Heart left ventricle (tissue), 13 donors: ENCODE measurements at regions not wholly inside any gene's neighbourhood (a gene's known extent, or its start where the extent isn't known, plus 50 kb on each side); places are given as distances from the start of the nearest gene placed in this dataset.

Experiments used
- POLR2A ChIP-seq, 2 donors: fragments of 450-650 bp; IDR thresholded peaks; one replicate each; pipeline ENCODE4 v1.6.1; 2017; ENCODE audit warnings: antibody characterized with exemption in 2 of 2, mild to moderate bottlenecking in 2 of 2, moderate library complexity in 2 of 2
- TF ChIP-seq, protein P1 (sequence below), 12 donors: fragments of 200-600 bp; sonication (generic) in 4 of 12; IDR thresholded peaks; one replicate each; pipeline versions ENCODE4 v1.5.0 to v1.8.0; 2018 to 2022; ENCODE audit warnings: antibody characterized with exemption in 12 of 12, mild to moderate bottlenecking in 5 of 12
- donor health status: ischemic (EF 13 %, LVEDD 7.1; RV severe dilation, severe dysfunction).
- donor health status: DM: no; HTN: yes; CAD: no.
- donor health status: DM: no; HTN: no; CAD: no.
- donor health status: ischemic (EF 25% LVEDD 6.9; RV normal size, moderate dysfunction).
- donor health status: ischemic (EF 25% LVEDD 5.7; RV mildly dilated, moderate dysfunction).
- donor health status: ischemic (EF 35%, LVEDD 5.7; RV mildly dilated, moderate dysfunction).
- donor health status: nonischemic (EF 11% LVEDD 7.7; RV severe dilation, severe dysfunction).
- donor health status: DM: yes; HTN: yes; CAD: no.
- donor health status: PGD.
- donor health status: ischemic (EF 29% LVEDD 5.4; RV normal size, mild dysfunction).
- donor health status: nonischemic (EF 23%, LVEDD 6.1; RV moderate dilation, normal function).

DNA sequence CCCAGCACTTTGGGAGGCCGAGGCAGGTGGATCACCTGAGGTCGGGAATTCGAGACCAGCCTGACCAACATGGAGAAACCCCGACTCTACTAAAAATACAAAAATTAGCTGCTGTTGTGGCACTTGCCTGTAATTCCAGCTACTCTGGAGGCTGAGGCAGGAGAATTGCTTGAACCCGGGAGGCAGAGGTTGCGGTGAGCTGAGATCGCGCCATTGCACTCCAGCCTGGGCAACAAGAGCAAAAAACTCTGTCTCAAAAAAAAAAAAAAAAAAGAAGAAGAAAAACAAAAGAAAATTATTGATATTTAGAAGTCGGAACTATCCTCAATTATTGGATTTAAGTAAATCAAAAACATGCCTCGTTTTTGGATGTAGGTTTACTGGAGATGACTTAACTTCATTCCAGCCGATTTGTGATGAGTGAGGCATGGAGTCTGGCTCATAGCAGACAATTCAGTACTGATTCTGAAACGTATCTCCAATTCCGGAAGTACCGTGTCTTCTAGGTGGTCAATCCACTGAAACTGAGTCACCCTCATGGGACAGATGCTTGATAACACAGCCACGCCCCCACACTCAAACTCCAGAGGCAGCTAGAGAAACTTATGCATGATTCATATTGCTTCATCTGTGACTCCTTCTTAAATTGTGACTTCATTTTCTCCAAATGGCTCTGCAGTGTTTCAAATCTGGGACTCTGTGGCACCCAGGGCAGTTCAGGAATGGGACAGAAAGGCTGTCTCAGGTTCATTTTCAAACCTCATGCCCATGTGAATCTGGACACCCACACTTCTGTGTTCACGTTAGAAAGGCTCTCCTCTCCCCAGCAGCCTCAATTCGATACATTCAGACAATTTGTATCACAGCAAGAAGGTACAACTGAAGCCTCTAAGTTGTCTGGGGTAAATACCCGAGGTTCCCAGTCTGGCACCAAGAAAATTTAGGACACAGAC is 110.4 kb upstream of the ARMC2 start:
- no peak for TF ChIP-seq POLR2A (IDR thresholded peaks at IDR 0.05)
- TF ChIP-seq, protein P1, sequence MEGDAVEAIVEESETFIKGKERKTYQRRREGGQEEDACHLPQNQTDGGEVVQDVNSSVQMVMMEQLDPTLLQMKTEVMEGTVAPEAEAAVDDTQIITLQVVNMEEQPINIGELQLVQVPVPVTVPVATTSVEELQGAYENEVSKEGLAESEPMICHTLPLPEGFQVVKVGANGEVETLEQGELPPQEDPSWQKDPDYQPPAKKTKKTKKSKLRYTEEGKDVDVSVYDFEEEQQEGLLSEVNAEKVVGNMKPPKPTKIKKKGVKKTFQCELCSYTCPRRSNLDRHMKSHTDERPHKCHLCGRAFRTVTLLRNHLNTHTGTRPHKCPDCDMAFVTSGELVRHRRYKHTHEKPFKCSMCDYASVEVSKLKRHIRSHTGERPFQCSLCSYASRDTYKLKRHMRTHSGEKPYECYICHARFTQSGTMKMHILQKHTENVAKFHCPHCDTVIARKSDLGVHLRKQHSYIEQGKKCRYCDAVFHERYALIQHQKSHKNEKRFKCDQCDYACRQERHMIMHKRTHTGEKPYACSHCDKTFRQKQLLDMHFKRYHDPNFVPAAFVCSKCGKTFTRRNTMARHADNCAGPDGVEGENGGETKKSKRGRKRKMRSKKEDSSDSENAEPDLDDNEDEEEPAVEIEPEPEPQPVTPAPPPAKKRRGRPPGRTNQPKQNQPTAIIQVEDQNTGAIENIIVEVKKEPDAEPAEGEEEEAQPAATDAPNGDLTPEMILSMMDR (IDR thresholded peaks at IDR 0.05): no peak
